ENCODE measurements at regions not wholly inside any gene's neighbourhood (a gene's known extent, or its start where the extent isn't known, plus 50 kb on each side); places are given as distances from the start of the nearest gene placed in this dataset.

GRCh38 chr17:55883149-55883548 is 132.3 kb downstream of the PCTP start:
- Histone ChIP-seq H3K4me2 (no peak overlapping the region), H3K4me1 (ENCODE audit: insufficient read depth) (no peaks in the 10 kb centered on the region), H3K27me3 (no peaks in the 10 kb centered on the region), H3K9me2 (replicated peaks; ENCODE audit: insufficient read depth) (no peaks in the 10 kb centered on the region), H3K9me3 (ENCODE audit: low read depth) (no peaks in the 10 kb centered on the region), H3K79me2 (no peaks in the 10 kb centered on the region), H3K27ac (no peak overlapping the region), H2AFZ (no peak overlapping the region), H4K20me1 (ENCODE audit: insufficient read depth, poor library complexity, severe bottlenecking) (no peaks in the 10 kb centered on the region), H3K36me3 (replicated peaks; ENCODE audit: insufficient read depth, low read depth) (no peaks in the 10 kb centered on the region), H3K4me3 (no peak overlapping the region)
- TF ChIP-seq EZH2phosphoT487 (IDR thresholded peaks at IDR 0.05; ENCODE audit: low read depth, severe bottlenecking, unreplicated experiment) (no peak), EZH2 (IDR thresholded peaks at IDR 0.05; ENCODE audit: borderline replicate concordance) (no peak)
- TF ChIP-seq, protein P1, sequence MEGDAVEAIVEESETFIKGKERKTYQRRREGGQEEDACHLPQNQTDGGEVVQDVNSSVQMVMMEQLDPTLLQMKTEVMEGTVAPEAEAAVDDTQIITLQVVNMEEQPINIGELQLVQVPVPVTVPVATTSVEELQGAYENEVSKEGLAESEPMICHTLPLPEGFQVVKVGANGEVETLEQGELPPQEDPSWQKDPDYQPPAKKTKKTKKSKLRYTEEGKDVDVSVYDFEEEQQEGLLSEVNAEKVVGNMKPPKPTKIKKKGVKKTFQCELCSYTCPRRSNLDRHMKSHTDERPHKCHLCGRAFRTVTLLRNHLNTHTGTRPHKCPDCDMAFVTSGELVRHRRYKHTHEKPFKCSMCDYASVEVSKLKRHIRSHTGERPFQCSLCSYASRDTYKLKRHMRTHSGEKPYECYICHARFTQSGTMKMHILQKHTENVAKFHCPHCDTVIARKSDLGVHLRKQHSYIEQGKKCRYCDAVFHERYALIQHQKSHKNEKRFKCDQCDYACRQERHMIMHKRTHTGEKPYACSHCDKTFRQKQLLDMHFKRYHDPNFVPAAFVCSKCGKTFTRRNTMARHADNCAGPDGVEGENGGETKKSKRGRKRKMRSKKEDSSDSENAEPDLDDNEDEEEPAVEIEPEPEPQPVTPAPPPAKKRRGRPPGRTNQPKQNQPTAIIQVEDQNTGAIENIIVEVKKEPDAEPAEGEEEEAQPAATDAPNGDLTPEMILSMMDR (IDR thresholded peaks at IDR 0.05; ENCODE audit: poor library complexity) = no peak
- 57% methylated on average over 1 of the region's 1 CpG for WGBS (ENCODE audit: low lambda C conversion rate, missing lambda C conversion rate)
- no peak for DNase-seq (ENCODE audit: low spot score)

- no peak overlapping the region for H3K4me3 ChIP-seq
- no peaks in the 10 kb centered on the region for H3K9me3 ChIP-seq (ENCODE audit: low read depth)
- H3K4me2 ChIP-seq = no peak overlapping the region
- no peaks in the 10 kb centered on the region for H3K36me3 ChIP-seq (replicated peaks; ENCODE audit: insufficient read depth, low read depth)
- H3K27me3 ChIP-seq = no peaks in the 10 kb centered on the region
- H3K4me1 ChIP-seq (ENCODE audit: insufficient read depth) = no peaks in the 10 kb centered on the region
- no peak overlapping the region for H2AFZ ChIP-seq
- 70% methylated on average over 3 of the region's 3 CpGs for WGBS (ENCODE audit: low lambda C conversion rate, missing lambda C conversion rate)
- no peak for DNase-seq (ENCODE audit: low spot score)
- no peaks in the 10 kb centered on the region for H4K20me1 ChIP-seq (ENCODE audit: insufficient read depth, poor library complexity, severe bottlenecking)
- no peaks in the 10 kb centered on the region for H3K9me2 ChIP-seq (replicated peaks; ENCODE audit: insufficient read depth)
- no peak overlapping the region for H3K27ac ChIP-seq
- no peaks in the 10 kb centered on the region for H3K79me2 ChIP-seq
- TF ChIP-seq EZH2phosphoT487 (IDR thresholded peaks at IDR 0.05; ENCODE audit: low read depth, severe bottlenecking, unreplicated experiment) (no peak), EZH2 (IDR thresholded peaks at IDR 0.05; ENCODE audit: borderline replicate concordance) (no peak)
- TF ChIP-seq, protein P1 (IDR thresholded peaks at IDR 0.05; ENCODE audit: poor library complexity) = no peak
These were observed 136.7 kb downstream of the PCTP start for GRCh38 chr17:55887531-55887930.

DNA sequence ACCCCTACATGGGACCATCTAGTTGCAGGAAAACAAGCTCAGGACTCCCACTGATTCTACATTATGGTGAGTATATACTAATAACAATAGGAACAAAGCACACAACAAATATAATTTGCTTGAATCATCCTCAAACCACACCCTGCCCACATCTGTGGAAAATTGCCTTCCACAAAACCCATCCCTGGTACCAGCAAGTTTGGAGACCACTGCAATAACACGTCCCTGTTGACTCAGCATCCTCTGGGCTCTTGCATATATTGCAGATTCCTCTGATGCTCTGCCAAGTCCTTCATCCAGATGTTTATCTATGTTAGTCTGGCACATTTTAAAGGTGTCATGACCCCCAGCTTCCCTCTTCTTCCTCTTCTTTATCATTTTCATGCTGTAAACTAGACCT is 138.4 kb downstream of the PCTP start:
- no peaks in the 10 kb centered on the region for H3K79me2 ChIP-seq
- H2AFZ ChIP-seq = no peak overlapping the region
- no peaks in the 10 kb centered on the region for H3K9me3 ChIP-seq (ENCODE audit: low read depth)
- no peak for DNase-seq (ENCODE audit: low spot score)
- no peaks in the 10 kb centered on the region for H3K9me2 ChIP-seq (replicated peaks; ENCODE audit: insufficient read depth)
- H3K4me3 ChIP-seq = no peak overlapping the region
- no peak overlapping the region for H3K4me2 ChIP-seq
- no peaks in the 10 kb centered on the region for H3K27me3 ChIP-seq
- H3K36me3 ChIP-seq (replicated peaks; ENCODE audit: insufficient read depth, low read depth) = no peaks in the 10 kb centered on the region
- H3K4me1 ChIP-seq (ENCODE audit: insufficient read depth) = no peaks in the 10 kb centered on the region
- H4K20me1 ChIP-seq (ENCODE audit: insufficient read depth, poor library complexity, severe bottlenecking) = no peaks in the 10 kb centered on the region
- no peak for TF ChIP-seq EZH2phosphoT487 (IDR thresholded peaks at IDR 0.05; ENCODE audit: low read depth, severe bottlenecking, unreplicated experiment)
- H3K27ac ChIP-seq = no peak overlapping the region
- 69% methylated on average over 1 of the region's 1 CpG for WGBS (ENCODE audit: low lambda C conversion rate, missing lambda C conversion rate)

DNA sequence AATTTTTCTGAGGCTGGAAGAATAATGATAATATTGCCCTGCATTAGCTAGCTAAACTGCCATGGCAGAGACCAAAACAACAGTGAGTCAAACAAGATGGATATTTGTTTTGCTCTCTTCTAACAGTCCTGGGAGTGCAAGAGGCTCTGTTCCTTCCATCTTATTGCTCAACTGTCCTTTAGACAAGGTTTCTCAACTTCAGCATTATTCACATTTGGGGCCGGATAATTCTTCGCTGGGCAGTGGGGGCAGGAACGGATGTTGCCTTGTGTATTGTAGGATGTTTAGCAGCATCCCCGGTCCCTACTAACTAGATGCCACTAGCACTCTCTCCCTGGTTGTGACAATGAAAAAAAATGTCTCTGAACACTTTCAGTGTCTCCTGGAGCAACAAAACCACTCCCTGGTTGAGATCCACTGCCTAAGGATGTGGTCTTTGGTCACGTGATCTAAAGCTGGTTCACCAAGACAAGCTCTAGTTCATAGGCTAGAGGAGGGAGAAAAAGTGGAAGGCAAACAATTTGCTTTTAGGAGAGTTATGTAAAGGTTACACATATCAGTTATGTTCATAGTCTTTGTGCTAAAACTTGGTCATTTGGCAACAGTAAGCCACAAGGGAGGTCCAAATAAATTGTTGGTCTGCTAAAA is 144.4 kb downstream of the PCTP start:
- Histone ChIP-seq H2AFZ (no peak overlapping the region), H3K9me3 (ENCODE audit: low read depth) (no peaks in the 10 kb centered on the region), H3K4me3 (no peak overlapping the region), H3K36me3 (replicated peaks; ENCODE audit: insufficient read depth, low read depth) (no peaks in the 10 kb centered on the region), H3K27ac (no peak overlapping the region), H3K4me1 (ENCODE audit: insufficient read depth) (no peaks in the 10 kb centered on the region), H4K20me1 (ENCODE audit: insufficient read depth, poor library complexity, severe bottlenecking) (no peaks in the 10 kb centered on the region), H3K4me2 (no peak overlapping the region), H3K27me3 (no peaks in the 10 kb centered on the region), H3K79me2 (no peaks in the 10 kb centered on the region), H3K9me2 (replicated peaks; ENCODE audit: insufficient read depth) (no peaks in the 10 kb centered on the region)
- no peak for DNase-seq (ENCODE audit: low spot score)
- TF ChIP-seq EZH2phosphoT487 (IDR thresholded peaks at IDR 0.05; ENCODE audit: low read depth, severe bottlenecking, unreplicated experiment) = no peak
- TF ChIP-seq, protein P1 (IDR thresholded peaks at IDR 0.05; ENCODE audit: poor library complexity) = no peak
- no peak for TF ChIP-seq EZH2 (IDR thresholded peaks at IDR 0.05; ENCODE audit: borderline replicate concordance)
- 86% methylated on average over 5 of the region's 5 CpGs for WGBS (ENCODE audit: low lambda C conversion rate, missing lambda C conversion rate)
